PC-3 (cell line): ENCODE measurements at regions not wholly inside any gene's neighbourhood (a gene's known extent, or its start where the extent isn't known, plus 50 kb on each side); places are given as distances from the start of the nearest gene placed in this dataset.

Source experiments
- ATAC-seq: fragments of 200-7000 bp; cut with Tn5 transposase; 2 replicates; pipeline ENCODE4 v1.9.1; 2020; ENCODE audit warnings: mild to moderate bottlenecking, moderate library complexity
- BruUV-seq: library from RNA; stranded (reverse); fragments of 400-500 nt; replicated peaks from 2 replicates; lab custom pipeline; 2021; lab: Mats Ljungman, UMichigan
- CTCF ChIA-PET: fragments of 300-600 bp; sonication (Branson Sonifier 250); formaldehyde crosslinking; loops from one replicate; lab custom pipeline; 2022; ENCODE audit warnings: antibody characterized with exemption; lab: Charles Lee
- POLR2A ChIA-PET: fragments of 300-600 bp; sonication (Branson Sonifier 250); formaldehyde crosslinking; loops from one replicate; lab custom pipeline; 2022; ENCODE audit warnings: antibody characterized with exemption; ENCODE audit not compliant: unreplicated experiment; lab: Charles Lee
- DNase-seq: peaks from one replicate; pipeline ENCODE4 v3.0.0-alpha.2; 2015
- H2AFZ ChIP-seq: fragments of 300-600 bp; sonication (generic); 2 replicates; pipeline ENCODE4 v1.6.0; 2016; ENCODE audit warnings: antibody characterized with exemption, low read length
- H3F3A ChIP-seq: fragments of 300-600 bp; sonication (generic); one replicate; pipeline ENCODE4 v1.6.0; 2017; ENCODE audit warnings: antibody characterized with exemption, low read length, control low read depth, mild to moderate bottlenecking; ENCODE audit not compliant: unreplicated experiment
- H3K27ac ChIP-seq: fragments of 300-600 bp; sonication (generic); 2 replicates; pipeline ENCODE4 v1.5.1; 2016; ENCODE audit warnings: mild to moderate bottlenecking, low read length
- H3K27me3 ChIP-seq: fragments of 300-600 bp; sonication (generic); 2 replicates; pipeline ENCODE4 v1.6.1; 2016; ENCODE audit warnings: low read length, mixed read lengths
- H3K36me3 ChIP-seq: fragments of 300-600 bp; sonication (generic); 2 replicates; pipeline ENCODE4 v1.6.1; 2016; ENCODE audit warnings: low read depth, mixed run types, low read length, mixed read lengths
- H3K4me1 ChIP-seq: fragments of 300-600 bp; sonication (generic); 2 replicates; pipeline ENCODE4 v1.5.1; 2016; ENCODE audit warnings: low read length; ENCODE audit not compliant: insufficient read depth
- H3K4me2 ChIP-seq: fragments of 300-600 bp; sonication (generic); 2 replicates; pipeline ENCODE4 v1.6.0; 2016; ENCODE audit warnings: low read length
- H3K4me3 ChIP-seq: fragments of 300-600 bp; sonication (generic); 2 replicates; pipeline ENCODE4 v1.5.1; 2016; ENCODE audit warnings: mild to moderate bottlenecking, low read length, mixed read lengths
- H3K79me2 ChIP-seq: fragments of 300-600 bp; sonication (generic); 2 replicates; pipeline ENCODE4 v1.6.1; 2017; ENCODE audit warnings: low read length, mixed read lengths
- H3K9ac ChIP-seq: fragments of 300-600 bp; sonication (generic); 2 replicates; pipeline ENCODE4 v1.6.0; 2016; ENCODE audit warnings: mild to moderate bottlenecking, low read length
- H3K9me2 ChIP-seq: fragments of 300-600 bp; sonication (generic); replicated peaks from 2 replicates; pipeline ENCODE4 v1.6.1; 2016; ENCODE audit warnings: mixed run types, low read length, mixed read lengths
- H3K9me3 ChIP-seq: fragments of 300-600 bp; sonication (generic); 2 replicates; pipeline ENCODE4 v1.6.1; 2016; ENCODE audit warnings: low read length, mixed read lengths
- H4K20me1 ChIP-seq: fragments of 300-600 bp; sonication (generic); 2 replicates; pipeline ENCODE4 v1.6.1; 2016; ENCODE audit warnings: low read length, mixed read lengths
- CTCF ChIP-seq: fragments of 300-600 bp; sonication (generic); conservative IDR thresholded peaks from 2 replicates; pipeline ENCODE4 v1.5.1; 2017; ENCODE audit warnings: antibody characterized with exemption, low read depth, mild to moderate bottlenecking, low read length
- EZH2 ChIP-seq: fragments of 300-600 bp; sonication (generic); IDR thresholded peaks from one replicate; pipeline ENCODE4 v1.6.1; 2017; ENCODE audit warnings: antibody characterized with exemption, mild to moderate bottlenecking, low read length; ENCODE audit not compliant: unreplicated experiment
- EZH2phosphoT487 ChIP-seq: fragments of 300-600 bp; sonication (generic); IDR thresholded peaks from 2 replicates; pipeline ENCODE4 v1.6.1; 2018; ENCODE audit warnings: mild to moderate bottlenecking, antibody characterized with exemption, low read length, borderline replicate concordance
- intact Hi-C: fragments of 100-400 bp; cut with micrococcal nuclease; formaldehyde crosslinking; loops from 2 replicates; pipeline ENCODE4 v1.9.0; 2023

GRCh38 chr4:144402176-144402575 is 243.8 kb upstream of the HHIP start:
- intact Hi-C loops: no loop called here
- no peaks in the 10 kb centered on the region for H3K36me3 ChIP-seq
- H4K20me1 ChIP-seq: no peaks in the 10 kb centered on the region
- no TSS peak for BruUV-seq
- H3F3A ChIP-seq: no peaks in the 10 kb centered on the region
- H3K4me1 ChIP-seq: peaks cover 4% of the 10 kb centered on the region; the same call in 1 of the 2 replicates
- H3K27me3 ChIP-seq: no peaks in the 10 kb centered on the region
- H3K79me2 ChIP-seq: no peaks in the 10 kb centered on the region
- H3K4me3 ChIP-seq: no peak overlapping the region
- H3K9me2 ChIP-seq: no peaks in the 10 kb centered on the region; the same call in 1 of the 2 replicates
- no peak overlapping the region for H3K9ac ChIP-seq
- ChIA-PET POLR2A (no interaction called here), CTCF (no interaction called here)
- ATAC-seq (no peak), DNase-seq (no peak)
- no peak overlapping the region for H3K4me2 ChIP-seq
- H3K27ac ChIP-seq: no peak overlapping the region
- no peak overlapping the region for H2AFZ ChIP-seq
- TF ChIP-seq EZH2phosphoT487: no peak
- no peak for TF ChIP-seq EZH2
- TF ChIP-seq CTCF: no peak
- 0 out of 2 replicates have a peak, but pooled peaks cover 3% of the 10 kb centered on the region for H3K9me3 ChIP-seq

- no peak overlapping the region for H3K27ac ChIP-seq
- H3K9me3 ChIP-seq: 0 out of 2 replicates have a peak, but pooled peaks cover 3% of the 10 kb centered on the region
- H3K9me2 ChIP-seq: no peaks in the 10 kb centered on the region; the same call in 1 of the 2 replicates
- CTCF ChIA-PET: no interaction called here
- H3K4me1 ChIP-seq: peaks cover 4% of the 10 kb centered on the region; the same call in 1 of the 2 replicates
- H3K36me3 ChIP-seq: no peaks in the 10 kb centered on the region
- no peaks in the 10 kb centered on the region for H3F3A ChIP-seq
- H3K27me3 ChIP-seq: no peaks in the 10 kb centered on the region
- no peak overlapping the region for H3K4me2 ChIP-seq
- TF ChIP-seq EZH2phosphoT487 (no peak), EZH2 (no peak), CTCF (no peak)
- no peak overlapping the region for H2AFZ ChIP-seq
- H4K20me1 ChIP-seq: no peaks in the 10 kb centered on the region
- no peak overlapping the region for H3K4me3 ChIP-seq
- ATAC-seq (no peak), DNase-seq (no peak)
- H3K79me2 ChIP-seq: no peaks in the 10 kb centered on the region
- no peak overlapping the region for H3K9ac ChIP-seq
- no TSS peak for BruUV-seq
- POLR2A ChIA-PET: no interaction called here
- intact Hi-C loops: no loop called here
Measured at GRCh38 chr4:144402999-144403398, 243.0 kb upstream of the HHIP start.

GRCh38 chr4:144403893-144404292 is 242.1 kb upstream of the HHIP start:
- intact Hi-C loops: no loop called here
- H3K9me2 ChIP-seq: no peaks in the 10 kb centered on the region; the same call in 1 of the 2 replicates
- H3K79me2 ChIP-seq: no peaks in the 10 kb centered on the region
- H3K4me2 ChIP-seq: no peak overlapping the region
- BruUV-seq: no TSS peak
- no peaks in the 10 kb centered on the region for H3F3A ChIP-seq
- ChIA-PET CTCF (no interaction called here), POLR2A (no interaction called here)
- H3K4me3 ChIP-seq: no peak overlapping the region
- H3K9me3 ChIP-seq: 0 out of 2 replicates have a peak, but pooled peaks cover 3% of the 10 kb centered on the region
- H3K4me1 ChIP-seq: peaks cover 4% of the 10 kb centered on the region; the same call in 1 of the 2 replicates
- H4K20me1 ChIP-seq: no peaks in the 10 kb centered on the region
- no peak for TF ChIP-seq CTCF
- no peak for TF ChIP-seq EZH2
- no peak for TF ChIP-seq EZH2phosphoT487
- no peak for DNase-seq
- ATAC-seq: no peak
- no peaks in the 10 kb centered on the region for H3K36me3 ChIP-seq
- H3K27me3 ChIP-seq: no peaks in the 10 kb centered on the region
- H3K27ac ChIP-seq: no peak overlapping the region
- H2AFZ ChIP-seq: no peak overlapping the region
- no peak overlapping the region for H3K9ac ChIP-seq
